ENCODE measurements at regions not wholly inside any gene's neighbourhood (a gene's known extent, or its start where the extent isn't known, plus 50 kb on each side); places are given as distances from the start of the nearest gene placed in this dataset.
"Not testable (repeated sequence)": the region's sequence is repeated elsewhere in the genome, so short reads cannot be mapped to it uniquely, and the experiment has no call there.

DNA sequence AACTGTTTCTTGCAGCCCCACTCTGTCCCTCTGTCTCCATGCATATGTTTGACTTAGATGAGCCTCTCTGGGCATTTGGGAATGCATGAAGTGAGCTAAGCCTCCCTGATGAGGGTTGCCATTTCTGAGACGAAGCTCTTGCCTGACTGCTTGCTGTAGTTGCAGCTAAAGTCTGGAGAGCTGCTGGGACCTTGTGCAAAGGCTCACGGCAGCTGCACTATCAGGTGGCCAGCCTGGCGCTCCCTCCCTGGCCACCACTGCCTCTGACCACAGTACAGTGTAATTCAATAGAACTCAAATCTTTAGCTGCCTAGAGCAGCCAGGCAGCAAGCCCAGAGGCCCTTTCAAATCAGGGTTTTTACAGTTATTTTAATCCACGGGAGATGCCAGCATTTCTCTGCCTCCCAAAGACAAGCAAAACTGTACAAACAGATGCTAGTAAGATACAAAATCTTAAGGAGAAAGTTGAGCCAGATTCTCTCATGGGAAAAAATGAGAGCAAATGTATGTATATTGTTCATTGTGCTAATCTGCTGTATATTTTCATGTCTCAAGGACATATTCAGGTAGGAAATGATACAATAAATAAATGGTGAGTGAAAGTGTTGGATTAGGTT is 1522.5 kb downstream of the KHDRBS2 start:
- TF ChIP-seq EP300 (IDR thresholded peaks at IDR 0.05); CHD2 (IDR thresholded peaks at IDR 0.05; ENCODE audit: low read length, partially characterized antibody); SREBF2 (IDR thresholded peaks at IDR 0.05); NR3C1 (IDR thresholded peaks at IDR 0.05); KDM1A (IDR thresholded peaks at IDR 0.05; ENCODE audit: low read depth); GATA3 (IDR thresholded peaks at IDR 0.05; ENCODE audit: borderline replicate concordance); POLR2A (IDR thresholded peaks at IDR 0.05; ENCODE audit: low read length); RFX5 (IDR thresholded peaks at IDR 0.05); RAD21 (conservative IDR thresholded peaks at IDR 0.05 in 1 of 2, IDR thresholded peaks at IDR 0.05 in 1 of 2); HOXA7 (CRISPR knock-in tag; IDR thresholded peaks at IDR 0.05): not testable (repeated sequence)
- TF ChIP-seq, protein P1, sequence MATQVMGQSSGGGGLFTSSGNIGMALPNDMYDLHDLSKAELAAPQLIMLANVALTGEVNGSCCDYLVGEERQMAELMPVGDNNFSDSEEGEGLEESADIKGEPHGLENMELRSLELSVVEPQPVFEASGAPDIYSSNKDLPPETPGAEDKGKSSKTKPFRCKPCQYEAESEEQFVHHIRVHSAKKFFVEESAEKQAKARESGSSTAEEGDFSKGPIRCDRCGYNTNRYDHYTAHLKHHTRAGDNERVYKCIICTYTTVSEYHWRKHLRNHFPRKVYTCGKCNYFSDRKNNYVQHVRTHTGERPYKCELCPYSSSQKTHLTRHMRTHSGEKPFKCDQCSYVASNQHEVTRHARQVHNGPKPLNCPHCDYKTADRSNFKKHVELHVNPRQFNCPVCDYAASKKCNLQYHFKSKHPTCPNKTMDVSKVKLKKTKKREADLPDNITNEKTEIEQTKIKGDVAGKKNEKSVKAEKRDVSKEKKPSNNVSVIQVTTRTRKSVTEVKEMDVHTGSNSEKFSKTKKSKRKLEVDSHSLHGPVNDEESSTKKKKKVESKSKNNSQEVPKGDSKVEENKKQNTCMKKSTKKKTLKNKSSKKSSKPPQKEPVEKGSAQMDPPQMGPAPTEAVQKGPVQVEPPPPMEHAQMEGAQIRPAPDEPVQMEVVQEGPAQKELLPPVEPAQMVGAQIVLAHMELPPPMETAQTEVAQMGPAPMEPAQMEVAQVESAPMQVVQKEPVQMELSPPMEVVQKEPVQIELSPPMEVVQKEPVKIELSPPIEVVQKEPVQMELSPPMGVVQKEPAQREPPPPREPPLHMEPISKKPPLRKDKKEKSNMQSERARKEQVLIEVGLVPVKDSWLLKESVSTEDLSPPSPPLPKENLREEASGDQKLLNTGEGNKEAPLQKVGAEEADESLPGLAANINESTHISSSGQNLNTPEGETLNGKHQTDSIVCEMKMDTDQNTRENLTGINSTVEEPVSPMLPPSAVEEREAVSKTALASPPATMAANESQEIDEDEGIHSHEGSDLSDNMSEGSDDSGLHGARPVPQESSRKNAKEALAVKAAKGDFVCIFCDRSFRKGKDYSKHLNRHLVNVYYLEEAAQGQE (IDR thresholded peaks at IDR 0.05): not testable (repeated sequence)
- TF ChIP-seq, protein P2, sequence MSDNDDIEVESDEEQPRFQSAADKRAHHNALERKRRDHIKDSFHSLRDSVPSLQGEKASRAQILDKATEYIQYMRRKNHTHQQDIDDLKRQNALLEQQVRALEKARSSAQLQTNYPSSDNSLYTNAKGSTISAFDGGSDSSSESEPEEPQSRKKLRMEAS (IDR thresholded peaks at IDR 0.05): not testable (repeated sequence)
- TF ChIP-seq, protein P3, sequence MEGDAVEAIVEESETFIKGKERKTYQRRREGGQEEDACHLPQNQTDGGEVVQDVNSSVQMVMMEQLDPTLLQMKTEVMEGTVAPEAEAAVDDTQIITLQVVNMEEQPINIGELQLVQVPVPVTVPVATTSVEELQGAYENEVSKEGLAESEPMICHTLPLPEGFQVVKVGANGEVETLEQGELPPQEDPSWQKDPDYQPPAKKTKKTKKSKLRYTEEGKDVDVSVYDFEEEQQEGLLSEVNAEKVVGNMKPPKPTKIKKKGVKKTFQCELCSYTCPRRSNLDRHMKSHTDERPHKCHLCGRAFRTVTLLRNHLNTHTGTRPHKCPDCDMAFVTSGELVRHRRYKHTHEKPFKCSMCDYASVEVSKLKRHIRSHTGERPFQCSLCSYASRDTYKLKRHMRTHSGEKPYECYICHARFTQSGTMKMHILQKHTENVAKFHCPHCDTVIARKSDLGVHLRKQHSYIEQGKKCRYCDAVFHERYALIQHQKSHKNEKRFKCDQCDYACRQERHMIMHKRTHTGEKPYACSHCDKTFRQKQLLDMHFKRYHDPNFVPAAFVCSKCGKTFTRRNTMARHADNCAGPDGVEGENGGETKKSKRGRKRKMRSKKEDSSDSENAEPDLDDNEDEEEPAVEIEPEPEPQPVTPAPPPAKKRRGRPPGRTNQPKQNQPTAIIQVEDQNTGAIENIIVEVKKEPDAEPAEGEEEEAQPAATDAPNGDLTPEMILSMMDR (IDR thresholded peaks at IDR 0.05): not testable (repeated sequence)
- TF ChIP-seq, protein P4, sequence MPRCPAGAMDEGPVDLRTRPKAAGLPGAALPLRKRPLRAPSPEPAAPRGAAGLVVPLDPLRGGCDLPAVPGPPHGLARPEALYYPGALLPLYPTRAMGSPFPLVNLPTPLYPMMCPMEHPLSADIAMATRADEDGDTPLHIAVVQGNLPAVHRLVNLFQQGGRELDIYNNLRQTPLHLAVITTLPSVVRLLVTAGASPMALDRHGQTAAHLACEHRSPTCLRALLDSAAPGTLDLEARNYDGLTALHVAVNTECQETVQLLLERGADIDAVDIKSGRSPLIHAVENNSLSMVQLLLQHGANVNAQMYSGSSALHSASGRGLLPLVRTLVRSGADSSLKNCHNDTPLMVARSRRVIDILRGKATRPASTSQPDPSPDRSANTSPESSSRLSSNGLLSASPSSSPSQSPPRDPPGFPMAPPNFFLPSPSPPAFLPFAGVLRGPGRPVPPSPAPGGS (IDR thresholded peaks at IDR 0.05): not testable (repeated sequence)
